Hepatic stellate cell (primary cell): ENCODE measurements at regions not wholly inside any gene's neighbourhood (a gene's known extent, or its start where the extent isn't known, plus 50 kb on each side); places are given as distances from the start of the nearest gene placed in this dataset.

ENCODE experiments used
- DNase-seq: peaks from one replicate; pipeline ENCODE4 v3.0.0; 2011; ENCODE audit warnings: low spot score

GRCh38 chr1:208513799-208514198 is 269.6 kb upstream of the PLXNA2 start:
- no peak for DNase-seq

- DNase-seq: no peak
These were observed 270.9 kb upstream of the PLXNA2 start for GRCh38 chr1:208515129-208515528.

- DNase-seq: no peak
These were observed 272.6 kb upstream of the PLXNA2 start for GRCh38 chr1:208516780-208517179.

- DNase-seq: no peak
These were observed 276.4 kb upstream of the PLXNA2 start for GRCh38 chr1:208520438-208521099.

- DNase-seq: no peak
These were observed 277.4 kb upstream of the PLXNA2 start for GRCh38 chr1:208521534-208521933.

GRCh38 chr1:208523007-208523406 is 278.8 kb upstream of the PLXNA2 start:
- DNase-seq: no peak

GRCh38 chr1:208524376-208524775 is 280.2 kb upstream of the PLXNA2 start:
- DNase-seq: no peak

GRCh38 chr1:208524925-208525324 is 280.7 kb upstream of the PLXNA2 start:
- DNase-seq: no peak

GRCh38 chr1:208525417-208525816 is 281.2 kb upstream of the PLXNA2 start:
- DNase-seq: no peak

- DNase-seq: no peak
These were observed 282.5 kb upstream of the PLXNA2 start for GRCh38 chr1:208526613-208527125.

GRCh38 chr1:208527156-208527555 is 283.0 kb upstream of the PLXNA2 start:
- no peak for DNase-seq

GRCh38 chr1:208528578-208529240 is 284.5 kb upstream of the PLXNA2 start:
- DNase-seq: no peak

GRCh38 chr1:208531003-208531750 is 287.0 kb upstream of the PLXNA2 start:
- no peak for DNase-seq

- DNase-seq: no peak
These were observed 289.8 kb upstream of the PLXNA2 start for GRCh38 chr1:208533746-208534598.

GRCh38 chr1:208534599-208534897 is 290.4 kb upstream of the PLXNA2 start:
- no peak for DNase-seq

GRCh38 chr1:208534979-208535378 is 290.8 kb upstream of the PLXNA2 start:
- no peak for DNase-seq

- DNase-seq: no peak
These were observed 291.3 kb upstream of the PLXNA2 start for GRCh38 chr1:208535511-208535910.

GRCh38 chr1:208536212-208536611 is 292.0 kb upstream of the PLXNA2 start:
- DNase-seq: no peak

GRCh38 chr1:208537198-208537597 is 293.0 kb upstream of the PLXNA2 start:
- DNase-seq: no peak

GRCh38 chr1:208538078-208538477 is 293.9 kb upstream of the PLXNA2 start:
- no peak for DNase-seq

GRCh38 chr1:208538587-208538986 is 294.4 kb upstream of the PLXNA2 start:
- DNase-seq: no peak

GRCh38 chr1:208540724-208541123 is 296.5 kb upstream of the PLXNA2 start:
- no peak for DNase-seq
